ENCODE measurements at regions not wholly inside any gene's neighbourhood (a gene's known extent, or its start where the extent isn't known, plus 50 kb on each side); places are given as distances from the start of the nearest gene placed in this dataset.

DNA sequence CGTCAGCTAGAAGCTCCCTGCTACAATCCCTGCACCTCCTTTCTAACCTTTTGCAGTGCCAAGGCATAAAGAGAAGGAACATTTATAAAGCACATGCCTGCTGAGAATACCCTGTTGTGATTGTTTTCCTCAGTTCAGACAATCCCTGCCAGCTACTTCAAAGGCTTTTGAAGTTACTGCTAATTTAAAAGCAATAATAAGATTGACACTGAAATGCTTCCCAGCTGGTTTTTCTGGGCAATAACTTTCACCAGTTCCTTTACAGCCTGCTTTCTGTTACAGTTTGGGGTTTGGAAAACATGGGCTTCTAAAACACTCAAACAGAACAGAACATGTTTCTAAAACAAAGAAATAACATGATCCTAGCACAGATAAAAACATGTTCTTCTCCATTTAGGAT, 232.3 kb upstream of the CPEB2 start:
- TF ChIP-seq POLR2A (IDR thresholded peaks at IDR 0.05) (no peak), EP300 (IDR thresholded peaks at IDR 0.05) (no peak)
- TF ChIP-seq, protein P1, sequence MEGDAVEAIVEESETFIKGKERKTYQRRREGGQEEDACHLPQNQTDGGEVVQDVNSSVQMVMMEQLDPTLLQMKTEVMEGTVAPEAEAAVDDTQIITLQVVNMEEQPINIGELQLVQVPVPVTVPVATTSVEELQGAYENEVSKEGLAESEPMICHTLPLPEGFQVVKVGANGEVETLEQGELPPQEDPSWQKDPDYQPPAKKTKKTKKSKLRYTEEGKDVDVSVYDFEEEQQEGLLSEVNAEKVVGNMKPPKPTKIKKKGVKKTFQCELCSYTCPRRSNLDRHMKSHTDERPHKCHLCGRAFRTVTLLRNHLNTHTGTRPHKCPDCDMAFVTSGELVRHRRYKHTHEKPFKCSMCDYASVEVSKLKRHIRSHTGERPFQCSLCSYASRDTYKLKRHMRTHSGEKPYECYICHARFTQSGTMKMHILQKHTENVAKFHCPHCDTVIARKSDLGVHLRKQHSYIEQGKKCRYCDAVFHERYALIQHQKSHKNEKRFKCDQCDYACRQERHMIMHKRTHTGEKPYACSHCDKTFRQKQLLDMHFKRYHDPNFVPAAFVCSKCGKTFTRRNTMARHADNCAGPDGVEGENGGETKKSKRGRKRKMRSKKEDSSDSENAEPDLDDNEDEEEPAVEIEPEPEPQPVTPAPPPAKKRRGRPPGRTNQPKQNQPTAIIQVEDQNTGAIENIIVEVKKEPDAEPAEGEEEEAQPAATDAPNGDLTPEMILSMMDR (IDR thresholded peaks at IDR 0.05): no peak
